Gastrocnemius medialis (tissue), 4 donors: ENCODE measurements at regions not wholly inside any gene's neighbourhood (a gene's known extent, or its start where the extent isn't known, plus 50 kb on each side); places are given as distances from the start of the nearest gene placed in this dataset.

Experiments
- ATAC-seq, 2 donors: fragments of 150-250 bp; one replicate each; pipeline ENCODE4 v1.9.1; 2016
- DNase-seq, 2 donors: peaks; one replicate each; pipeline ENCODE4 v3.0.0-alpha.2; 2019
- H3K27ac ChIP-seq, 4 donors: fragments of 200-600 bp; sonication (generic); 1 replicate in 1 of 4; 2 replicates in 3 of 4; pipeline ENCODE4 v1.5.1; 2016 to 2018; ENCODE audit warnings: mild to moderate bottlenecking in 2 of 4, moderate library complexity in 1 of 4
- H3K27me3 ChIP-seq, 3 donors: fragments of 200-600 bp; sonication (generic) in 2 of 3; 1 replicate in 1 of 3; 2 replicates in 2 of 3; pipeline versions ENCODE4 v1.5.1 to v1.6.0; 2016 to 2019; ENCODE audit warnings: mild to moderate bottlenecking in 1 of 3, moderate library complexity in 1 of 3
- H3K36me3 ChIP-seq, 2 donors: fragments of 200-600 bp; sonication (generic) in 1 of 2; one replicate each; pipeline ENCODE4 v1.5.1; 2017 to 2018
- H3K4me1 ChIP-seq, 2 donors: fragments of 200-600 bp; sonication (generic) in 1 of 2; one replicate each; pipeline ENCODE4 v1.5.1; 2016 to 2017; ENCODE audit warnings: mild to moderate bottlenecking in 2 of 2
- H3K4me3 ChIP-seq, 4 donors: fragments of 200-600 bp; sonication (generic) in 3 of 4; 1 replicate in 1 of 4; 2 replicates in 3 of 4; pipeline ENCODE4 v1.5.1; 2016 to 2019; ENCODE audit warnings: mild to moderate bottlenecking in 2 of 4
- H3K9me3 ChIP-seq, 3 donors: fragments of 200-600 bp; sonication (generic) in 2 of 3; 1 replicate in 1 of 3; 2 replicates in 2 of 3; pipeline ENCODE4 v1.5.1; 2016 to 2019
- POLR2A ChIP-seq, 2 donors: fragments of 450-650 bp; IDR thresholded peaks; one replicate each; pipeline ENCODE4 v1.6.1; 2017; ENCODE audit warnings: antibody characterized with exemption in 2 of 2, mild to moderate bottlenecking in 2 of 2, moderate library complexity in 2 of 2
- in situ Hi-C, 4 donors: fragments of 200-750 bp; cut with MboI; loops; one replicate each; pipeline versions ENCODE4 v1.15.0 to v1.8.0; 2017; ENCODE audit warnings: low sequenced_read_pairs in 4 of 4
- intact Hi-C: fragments of 100-400 bp; cut with DNase I; formaldehyde crosslinking; loops from one replicate; pipeline ENCODE4 v1.15.1; 2023; ENCODE audit warnings: low total_unique reads
- TF ChIP-seq, protein P1 (sequence below), 5 experiments: fragments of 450-650 bp in 3 of 5; fragments of 200-600 bp in 2 of 5; sonication (generic) in 2 of 5; IDR thresholded peaks in 4 of 5; conservative IDR thresholded peaks in 1 of 5; 1 replicate in 4 of 5; 2 replicates in 1 of 5; pipeline ENCODE4 v1.5.1; 2016 to 2019; ENCODE audit warnings: antibody characterized with exemption in 5 of 5, mild to moderate bottlenecking in 3 of 5, moderate library complexity in 3 of 5

DNA sequence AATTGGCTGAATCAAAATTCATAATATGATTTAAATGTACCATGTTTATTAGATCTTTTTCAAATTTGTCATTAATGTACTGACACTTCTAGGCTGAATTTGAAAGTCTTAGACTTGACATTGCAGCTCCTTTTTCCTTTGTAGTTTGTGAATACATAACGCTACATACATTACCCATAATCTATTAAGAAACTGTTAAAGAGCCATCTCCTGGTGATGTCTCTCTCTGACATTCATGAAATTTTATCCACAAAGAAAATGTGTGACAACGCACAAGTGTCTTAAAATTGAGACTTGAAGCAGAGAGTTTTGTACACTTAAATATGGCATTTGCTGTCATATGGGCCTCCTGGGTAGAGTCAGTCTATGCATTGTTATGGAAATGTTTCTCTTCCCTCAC, 320.2 kb upstream of the ARGLU1 start:
- Histone ChIP-seq H3K4me3 (no peak overlapping the region), H3K36me3 (no peaks in the 10 kb centered on the region), H3K9me3 (no peaks in the 10 kb centered on the region), H3K27ac (no peak overlapping the region), H3K27me3 (no peaks in the 10 kb centered on the region), H3K4me1 (no peaks in the 10 kb centered on the region)
- DNase-seq (no peak), ATAC-seq (no peak)
- in situ Hi-C loops (no loop called here), intact Hi-C loops (no loop called here)
- TF ChIP-seq POLR2A (IDR thresholded peaks at IDR 0.05), result no peak
- TF ChIP-seq, protein P1, sequence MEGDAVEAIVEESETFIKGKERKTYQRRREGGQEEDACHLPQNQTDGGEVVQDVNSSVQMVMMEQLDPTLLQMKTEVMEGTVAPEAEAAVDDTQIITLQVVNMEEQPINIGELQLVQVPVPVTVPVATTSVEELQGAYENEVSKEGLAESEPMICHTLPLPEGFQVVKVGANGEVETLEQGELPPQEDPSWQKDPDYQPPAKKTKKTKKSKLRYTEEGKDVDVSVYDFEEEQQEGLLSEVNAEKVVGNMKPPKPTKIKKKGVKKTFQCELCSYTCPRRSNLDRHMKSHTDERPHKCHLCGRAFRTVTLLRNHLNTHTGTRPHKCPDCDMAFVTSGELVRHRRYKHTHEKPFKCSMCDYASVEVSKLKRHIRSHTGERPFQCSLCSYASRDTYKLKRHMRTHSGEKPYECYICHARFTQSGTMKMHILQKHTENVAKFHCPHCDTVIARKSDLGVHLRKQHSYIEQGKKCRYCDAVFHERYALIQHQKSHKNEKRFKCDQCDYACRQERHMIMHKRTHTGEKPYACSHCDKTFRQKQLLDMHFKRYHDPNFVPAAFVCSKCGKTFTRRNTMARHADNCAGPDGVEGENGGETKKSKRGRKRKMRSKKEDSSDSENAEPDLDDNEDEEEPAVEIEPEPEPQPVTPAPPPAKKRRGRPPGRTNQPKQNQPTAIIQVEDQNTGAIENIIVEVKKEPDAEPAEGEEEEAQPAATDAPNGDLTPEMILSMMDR (IDR thresholded peaks at IDR 0.05 in 4 of 5, conservative IDR thresholded peaks at IDR 0.05 in 1 of 5), result no peak

DNA sequence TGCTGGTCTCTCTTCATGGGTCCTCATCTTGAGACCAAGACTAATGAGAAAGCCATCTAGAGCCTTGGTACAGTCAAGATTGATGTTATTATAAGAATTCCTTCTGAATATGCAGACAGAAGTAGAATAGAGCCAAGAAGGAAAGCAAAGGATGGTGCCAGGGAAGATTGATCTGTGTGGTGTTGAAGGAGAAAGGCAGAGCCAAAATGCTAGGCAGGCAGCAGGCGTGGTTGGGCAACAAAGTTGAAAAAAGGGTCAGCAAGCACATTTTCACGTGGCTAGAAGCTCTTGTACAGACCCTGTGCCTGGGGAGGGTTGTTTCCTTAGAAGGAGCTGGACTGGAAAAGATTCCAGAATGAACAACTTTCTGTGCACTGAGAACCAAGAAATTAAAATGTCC, 319.7 kb upstream of the ARGLU1 start:
- intact Hi-C loops, result no loop called here
- no peaks in the 10 kb centered on the region for H3K36me3 ChIP-seq
- H3K4me3 ChIP-seq, result no peak overlapping the region
- in situ Hi-C loops, result no loop called here
- H3K4me1 ChIP-seq, result no peaks in the 10 kb centered on the region
- ATAC-seq, result no peak
- TF ChIP-seq POLR2A (IDR thresholded peaks at IDR 0.05), result no peak
- TF ChIP-seq, protein P1 (IDR thresholded peaks at IDR 0.05 in 4 of 5, conservative IDR thresholded peaks at IDR 0.05 in 1 of 5), result no peak
- H3K27ac ChIP-seq, result no peak overlapping the region
- no peaks in the 10 kb centered on the region for H3K27me3 ChIP-seq
- DNase-seq, result no peak
- no peaks in the 10 kb centered on the region for H3K9me3 ChIP-seq

DNA sequence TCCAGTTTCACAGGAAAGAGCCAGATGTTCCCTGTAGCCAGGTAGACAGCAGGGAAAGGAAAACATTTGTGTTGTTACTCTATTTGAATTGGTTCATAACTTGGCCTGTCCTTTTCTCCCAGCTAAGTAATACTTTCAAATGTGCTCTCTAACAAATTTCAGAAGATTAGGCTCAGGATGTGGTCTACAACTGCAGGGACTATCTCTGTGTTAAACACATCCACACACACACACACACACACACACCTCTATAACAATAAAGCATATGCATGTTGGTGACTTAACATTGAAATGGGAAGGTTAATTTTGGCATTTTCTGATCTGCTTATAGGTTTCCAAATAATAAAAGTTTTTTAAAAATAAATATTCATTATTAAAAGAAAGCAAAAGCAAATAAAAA, 316.0 kb upstream of the ARGLU1 start:
- Histone ChIP-seq H3K27me3 (no peaks in the 10 kb centered on the region), H3K4me1 (no peaks in the 10 kb centered on the region), H3K36me3 (no peaks in the 10 kb centered on the region), H3K27ac (no peak overlapping the region), H3K4me3 (no peak overlapping the region), H3K9me3 (no peaks in the 10 kb centered on the region)
- ATAC-seq, result no peak
- no peak for DNase-seq
- in situ Hi-C loops, result no loop called here
- intact Hi-C loops, result no loop called here
- no peak for TF ChIP-seq POLR2A (IDR thresholded peaks at IDR 0.05)
- TF ChIP-seq, protein P1 (IDR thresholded peaks at IDR 0.05 in 4 of 5, conservative IDR thresholded peaks at IDR 0.05 in 1 of 5), result no peak

DNA sequence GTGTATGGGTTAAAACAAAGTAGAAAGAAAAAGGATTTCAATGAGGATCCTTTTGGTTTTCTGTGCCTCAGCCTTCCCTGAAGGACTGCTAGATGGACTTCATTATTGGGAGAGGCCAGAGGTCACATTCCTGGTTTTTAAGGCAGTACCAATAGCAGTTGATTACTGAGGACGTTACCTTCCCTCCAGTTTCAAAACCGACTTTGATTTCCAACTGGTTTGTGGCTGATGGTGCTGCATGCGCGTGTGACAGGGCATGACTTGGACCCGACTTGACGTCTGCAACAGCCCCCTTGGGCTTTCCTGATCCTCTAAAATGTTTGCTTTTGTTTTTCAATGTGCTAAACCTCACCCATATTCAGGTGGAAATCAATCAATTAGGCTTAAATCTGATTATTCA, 314.3 kb upstream of the ARGLU1 start:
- Histone ChIP-seq H3K4me1 (no peaks in the 10 kb centered on the region), H3K4me3 (no peak overlapping the region), H3K36me3 (no peaks in the 10 kb centered on the region), H3K9me3 (no peaks in the 10 kb centered on the region), H3K27ac (no peak overlapping the region), H3K27me3 (no peaks in the 10 kb centered on the region)
- DNase-seq (no peak), ATAC-seq (no peak)
- in situ Hi-C loops, result no loop called here
- intact Hi-C loops, result no loop called here
- no peak for TF ChIP-seq POLR2A (IDR thresholded peaks at IDR 0.05)
- TF ChIP-seq, protein P1 (IDR thresholded peaks at IDR 0.05 in 4 of 5, conservative IDR thresholded peaks at IDR 0.05 in 1 of 5), result no peak

DNA sequence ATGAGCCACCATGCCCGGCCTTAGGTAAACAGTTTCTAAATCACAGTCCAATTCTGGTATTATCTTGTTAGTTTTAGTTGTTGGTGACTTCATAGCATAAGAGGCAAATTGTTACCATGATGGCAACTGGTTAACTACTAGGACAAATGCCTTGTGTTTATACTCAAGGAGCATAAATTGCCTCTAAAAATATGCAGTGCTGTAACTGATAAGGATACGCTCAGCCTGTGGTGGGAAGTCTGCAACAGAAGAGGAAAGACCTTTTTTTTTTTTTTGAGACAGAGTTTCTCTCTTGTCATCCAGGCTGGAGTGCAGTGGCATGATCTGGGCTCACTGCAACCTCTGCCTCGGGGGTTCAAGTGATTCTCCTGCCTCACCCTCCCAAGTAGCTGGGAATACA, 311.9 kb upstream of the ARGLU1 start:
- TF ChIP-seq, protein P1 (IDR thresholded peaks at IDR 0.05 in 4 of 5, conservative IDR thresholded peaks at IDR 0.05 in 1 of 5), result no peak
- TF ChIP-seq POLR2A (IDR thresholded peaks at IDR 0.05), result no peak
- DNase-seq (no peak), ATAC-seq (no peak)
- in situ Hi-C loops, result no loop called here
- Histone ChIP-seq H3K9me3 (no peaks in the 10 kb centered on the region), H3K36me3 (no peaks in the 10 kb centered on the region), H3K4me3 (no peak overlapping the region), H3K27ac (no peak overlapping the region), H3K4me1 (peaks cover 0 to 1% of the 10 kb centered on the region in 2 donors), H3K27me3 (no peaks in the 10 kb centered on the region)
- intact Hi-C loops, result no loop called here
